ENCODE measurements at regions not wholly inside any gene's neighbourhood (a gene's known extent, or its start where the extent isn't known, plus 50 kb on each side); places are given as distances from the start of the nearest gene placed in this dataset.

GRCh38 chr2:193847991-193848390 is 1653.3 kb upstream of the TMEFF2 start:
- no peaks in the 10 kb centered on the region for H3K9me3 ChIP-seq (ENCODE audit: control insufficient read depth in 2 of 3, insufficient read depth in 1 of 3, low read length in 3 of 3)
- DNase-seq (no peak), FAIRE-seq (no peak)
- no peak overlapping the region for H3K9ac ChIP-seq (ENCODE audit: low read length in 3 of 3)
- H3K27ac ChIP-seq (ENCODE audit: low read depth in 2 of 2, low read length in 2 of 2), result no peak overlapping the region
- TF ChIP-seq, protein P1, sequence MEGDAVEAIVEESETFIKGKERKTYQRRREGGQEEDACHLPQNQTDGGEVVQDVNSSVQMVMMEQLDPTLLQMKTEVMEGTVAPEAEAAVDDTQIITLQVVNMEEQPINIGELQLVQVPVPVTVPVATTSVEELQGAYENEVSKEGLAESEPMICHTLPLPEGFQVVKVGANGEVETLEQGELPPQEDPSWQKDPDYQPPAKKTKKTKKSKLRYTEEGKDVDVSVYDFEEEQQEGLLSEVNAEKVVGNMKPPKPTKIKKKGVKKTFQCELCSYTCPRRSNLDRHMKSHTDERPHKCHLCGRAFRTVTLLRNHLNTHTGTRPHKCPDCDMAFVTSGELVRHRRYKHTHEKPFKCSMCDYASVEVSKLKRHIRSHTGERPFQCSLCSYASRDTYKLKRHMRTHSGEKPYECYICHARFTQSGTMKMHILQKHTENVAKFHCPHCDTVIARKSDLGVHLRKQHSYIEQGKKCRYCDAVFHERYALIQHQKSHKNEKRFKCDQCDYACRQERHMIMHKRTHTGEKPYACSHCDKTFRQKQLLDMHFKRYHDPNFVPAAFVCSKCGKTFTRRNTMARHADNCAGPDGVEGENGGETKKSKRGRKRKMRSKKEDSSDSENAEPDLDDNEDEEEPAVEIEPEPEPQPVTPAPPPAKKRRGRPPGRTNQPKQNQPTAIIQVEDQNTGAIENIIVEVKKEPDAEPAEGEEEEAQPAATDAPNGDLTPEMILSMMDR (IDR thresholded peaks at IDR 0.05; ENCODE audit: borderline replicate concordance, extremely low read depth, insufficient read depth), result no peak
- H3K4me3 ChIP-seq (ENCODE audit: low read length in 3 of 3), result no peak overlapping the region
- intact Hi-C loops (cut with DNase I), result no loop called here
- H3K4me1 ChIP-seq (ENCODE audit: control insufficient read depth in 2 of 3, insufficient read depth in 2 of 3, low read depth in 1 of 3, low read length in 3 of 3), result no peaks in the 10 kb centered on the region
- H3K36me3 ChIP-seq (ENCODE audit: control insufficient read depth in 2 of 3, insufficient read depth in 3 of 3, low read length in 3 of 3), result no peaks in the 10 kb centered on the region
- no peaks in the 10 kb centered on the region for H3K27me3 ChIP-seq (ENCODE audit: control insufficient read depth, insufficient read depth, low read length)

GRCh38 chr2:193847130-193847529 is 1652.4 kb upstream of the TMEFF2 start:
- Histone ChIP-seq H3K4me1 (ENCODE audit: control insufficient read depth in 2 of 3, insufficient read depth in 2 of 3, low read depth in 1 of 3, low read length in 3 of 3) (no peaks in the 10 kb centered on the region), H3K9me3 (ENCODE audit: control insufficient read depth in 2 of 3, insufficient read depth in 1 of 3, low read length in 3 of 3) (no peaks in the 10 kb centered on the region), H3K4me3 (ENCODE audit: low read length in 3 of 3) (no peak overlapping the region), H3K27ac (ENCODE audit: low read depth in 2 of 2, low read length in 2 of 2) (no peak overlapping the region), H3K9ac (ENCODE audit: low read length in 3 of 3) (no peak overlapping the region), H3K27me3 (ENCODE audit: control insufficient read depth, insufficient read depth, low read length) (no peaks in the 10 kb centered on the region), H3K36me3 (ENCODE audit: control insufficient read depth in 2 of 3, insufficient read depth in 3 of 3, low read length in 3 of 3) (no peaks in the 10 kb centered on the region)
- no peak for DNase-seq
- TF ChIP-seq, protein P1 (IDR thresholded peaks at IDR 0.05; ENCODE audit: borderline replicate concordance, extremely low read depth, insufficient read depth), result no peak
- intact Hi-C loops (cut with DNase I), result no loop called here
- no peak for FAIRE-seq

- no peak overlapping the region for H3K4me3 ChIP-seq (ENCODE audit: low read length in 3 of 3)
- H3K36me3 ChIP-seq (ENCODE audit: control insufficient read depth in 2 of 3, insufficient read depth in 3 of 3, low read length in 3 of 3), result no peaks in the 10 kb centered on the region
- TF ChIP-seq, protein P1 (IDR thresholded peaks at IDR 0.05; ENCODE audit: borderline replicate concordance, extremely low read depth, insufficient read depth), result no peak
- no peak overlapping the region for H3K9ac ChIP-seq (ENCODE audit: low read length in 3 of 3)
- FAIRE-seq (no peak), DNase-seq (no peak)
- H3K27me3 ChIP-seq (ENCODE audit: control insufficient read depth, insufficient read depth, low read length), result no peaks in the 10 kb centered on the region
- no peaks in the 10 kb centered on the region for H3K4me1 ChIP-seq (ENCODE audit: control insufficient read depth in 2 of 3, insufficient read depth in 2 of 3, low read depth in 1 of 3, low read length in 3 of 3)
- intact Hi-C loops (cut with DNase I), result no loop called here
- H3K9me3 ChIP-seq (ENCODE audit: control insufficient read depth in 2 of 3, insufficient read depth in 1 of 3, low read length in 3 of 3), result no peaks in the 10 kb centered on the region
- H3K27ac ChIP-seq (ENCODE audit: low read depth in 2 of 2, low read length in 2 of 2), result no peak overlapping the region
Measured at GRCh38 chr2:193845604-193846003, 1650.9 kb upstream of the TMEFF2 start.

DNA sequence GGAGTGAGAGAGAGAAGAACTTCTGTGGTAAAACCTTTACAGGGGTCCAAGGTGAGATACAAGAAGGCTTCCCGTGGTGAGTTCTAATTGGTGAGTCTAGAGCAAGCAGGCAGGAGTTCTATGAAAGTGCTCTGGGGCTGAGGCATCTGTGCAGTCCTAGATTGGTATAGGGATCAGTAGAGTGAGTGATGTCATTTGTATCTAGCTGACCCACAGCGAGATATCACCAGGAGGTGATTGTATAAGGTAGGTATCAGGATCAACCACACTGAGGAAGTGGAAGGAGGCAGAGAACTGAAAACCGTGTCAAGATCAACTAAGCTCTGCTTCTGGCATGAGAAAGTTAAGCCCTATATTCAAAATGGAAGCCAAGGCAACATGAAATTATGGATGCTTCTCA is 1648.9 kb upstream of the TMEFF2 start:
- Histone ChIP-seq H3K9me3 (ENCODE audit: control insufficient read depth in 2 of 3, insufficient read depth in 1 of 3, low read length in 3 of 3) (no peaks in the 10 kb centered on the region), H3K36me3 (ENCODE audit: control insufficient read depth in 2 of 3, insufficient read depth in 3 of 3, low read length in 3 of 3) (no peaks in the 10 kb centered on the region), H3K27me3 (ENCODE audit: control insufficient read depth, insufficient read depth, low read length) (no peaks in the 10 kb centered on the region), H3K4me3 (ENCODE audit: low read length in 3 of 3) (no peak overlapping the region), H3K4me1 (ENCODE audit: control insufficient read depth in 2 of 3, insufficient read depth in 2 of 3, low read depth in 1 of 3, low read length in 3 of 3) (no peaks in the 10 kb centered on the region), H3K9ac (ENCODE audit: low read length in 3 of 3) (no peak overlapping the region), H3K27ac (ENCODE audit: low read depth in 2 of 2, low read length in 2 of 2) (no peak overlapping the region)
- intact Hi-C loops (cut with DNase I), result no loop called here
- no peak for FAIRE-seq
- no peak for DNase-seq
- TF ChIP-seq, protein P1 (IDR thresholded peaks at IDR 0.05; ENCODE audit: borderline replicate concordance, extremely low read depth, insufficient read depth), result no peak
